ENCODE measurements at regions not wholly inside any gene's neighbourhood (a gene's known extent, or its start where the extent isn't known, plus 50 kb on each side); places are given as distances from the start of the nearest gene placed in this dataset.
A peak's percentile ranks its signal among the peaks of the same experiment; 100 is the strongest.

GRCh38 chr17:13352747-13353415, 248.8 kb downstream of the HS3ST3A1 start:
- no peak for DNase-seq

- DNase-seq: no peak
Measured at GRCh38 chr17:13351046-13351445, 250.7 kb downstream of the HS3ST3A1 start.

GRCh38 chr17:13350466-13350865, 251.3 kb downstream of the HS3ST3A1 start:
- DNase-seq: no peak

- peak in 1 of 5 experiments; percentile 47 for DNase-seq
Measured at GRCh38 chr17:13346996-13347762, 254.6 kb downstream of the HS3ST3A1 start.

GRCh38 chr17:13346592-13346991, 255.1 kb downstream of the HS3ST3A1 start:
- no peak for DNase-seq

- DNase-seq: no peak
Measured at GRCh38 chr17:13346081-13346533, 255.6 kb downstream of the HS3ST3A1 start.

- DNase-seq: no peak
Measured at GRCh38 chr17:13338421-13338820, 263.3 kb downstream of the HS3ST3A1 start.

GRCh38 chr17:13337864-13338371, 263.8 kb downstream of the HS3ST3A1 start:
- DNase-seq: peak in 1 of 5 experiments; percentile 33

- no peak for DNase-seq
Measured at GRCh38 chr17:13337151-13337550, 264.6 kb downstream of the HS3ST3A1 start.

- no peak for DNase-seq
Measured at GRCh38 chr17:13334374-13334773, 267.4 kb downstream of the HS3ST3A1 start.

GRCh38 chr17:13333661-13334060, 268.1 kb downstream of the HS3ST3A1 start:
- no peak for DNase-seq

- DNase-seq: no peak
Measured at GRCh38 chr17:13332207-13332606, 269.5 kb downstream of the HS3ST3A1 start.

- DNase-seq: no peak
Measured at GRCh38 chr17:13329421-13329820, 272.3 kb downstream of the HS3ST3A1 start.

GRCh38 chr17:13323990-13324389, 277.7 kb downstream of the HS3ST3A1 start:
- DNase-seq: no peak

GRCh38 chr17:13321951-13322701, 279.6 kb downstream of the HS3ST3A1 start:
- DNase-seq: no peak

GRCh38 chr17:13320046-13320785, 281.5 kb downstream of the HS3ST3A1 start:
- DNase-seq: no peak

- DNase-seq: no peak
Measured at GRCh38 chr17:13316657-13317056, 285.1 kb downstream of the HS3ST3A1 start.

- DNase-seq: no peak
Measured at GRCh38 chr17:13311306-13311705, 290.4 kb downstream of the HS3ST3A1 start.

- DNase-seq: no peak
Measured at GRCh38 chr17:13310858-13311257, 290.9 kb downstream of the HS3ST3A1 start.

GRCh38 chr17:13306310-13306962, 288.6 kb upstream of the ELAC2 start:
- DNase-seq: peak in 1 of 5 experiments; percentile 54

GRCh38 chr17:13302983-13303382, 285.2 kb upstream of the ELAC2 start:
- no peak for DNase-seq

GRCh38 chr17:13302419-13302818, 284.6 kb upstream of the ELAC2 start:
- DNase-seq: no peak
